Mesothelial cell of epicardium (in vitro differentiated cells): ENCODE measurements at regions not wholly inside any gene's neighbourhood (a gene's known extent, or its start where the extent isn't known, plus 50 kb on each side); places are given as distances from the start of the nearest gene placed in this dataset.

Experiments
- DNase-seq, 2 experiments: peaks; one replicate each; pipeline ENCODE4 v3.0.0; 2021; ENCODE audit warnings: low spot score in 2 of 2; ENCODE audit not compliant: unreplicated experiment in 2 of 2
- H3K27ac Mint-ChIP-seq: 2 replicates; pipeline ENCODE4 v1.8.0; 2021; ENCODE audit warnings: mixed read lengths
- H3K27me3 Mint-ChIP-seq: 2 replicates; pipeline ENCODE4 v1.8.0; 2021; ENCODE audit warnings: low read depth, mixed read lengths
- H3K36me3 Mint-ChIP-seq: 2 replicates; pipeline ENCODE4 v1.8.0; 2021; ENCODE audit warnings: mixed read lengths
- H3K4me1 Mint-ChIP-seq: 2 replicates; pipeline ENCODE4 v1.8.0; 2021; ENCODE audit warnings: mixed read lengths
- H3K4me3 Mint-ChIP-seq: 2 replicates; pipeline ENCODE4 v1.8.0; 2021; ENCODE audit warnings: mild to moderate bottlenecking, moderate library complexity, mixed read lengths
- H3K9me3 Mint-ChIP-seq: 2 replicates; pipeline ENCODE4 v1.8.0; 2021; ENCODE audit warnings: mixed read lengths
- CTCF ChIP-seq: fragments of 200-600 bp; sonication (generic); IDR thresholded peaks from one replicate; pipeline ENCODE4 v1.5.0; 2021; ENCODE audit warnings: antibody characterized with exemption; ENCODE audit not compliant: unreplicated experiment

- DNase-seq = no peak
- H3K27me3 Mint-ChIP-seq = peaks cover 52% of the 10 kb centered on the region
- H3K4me1 Mint-ChIP-seq = no peaks in the 10 kb centered on the region
- peaks cover 8% of the 10 kb centered on the region for H3K9me3 Mint-ChIP-seq
- H3K4me3 Mint-ChIP-seq = no peak overlapping the region
- no peak overlapping the region for H3K27ac Mint-ChIP-seq
- no peak for TF ChIP-seq CTCF
- no peaks in the 10 kb centered on the region for H3K36me3 Mint-ChIP-seq
These were observed 151.8 kb downstream of the ABCA8 start for GRCh38 chr17:68803164-68803929.

- TF ChIP-seq CTCF = no peak
- Mint-ChIP-seq H3K27me3 (peaks cover 40% of the 10 kb centered on the region), H3K9me3 (peaks cover 8% of the 10 kb centered on the region), H3K36me3 (no peaks in the 10 kb centered on the region), H3K4me3 (no peak overlapping the region), H3K27ac (no peak overlapping the region), H3K4me1 (no peaks in the 10 kb centered on the region)
- DNase-seq = no peak
These were observed 153.6 kb downstream of the ABCA8 start for GRCh38 chr17:68801335-68802247.

GRCh38 chr17:68800751-68801150, 154.4 kb downstream of the ABCA8 start:
- DNase-seq = no peak
- Mint-ChIP-seq H3K27me3 (peaks cover 35% of the 10 kb centered on the region), H3K36me3 (no peaks in the 10 kb centered on the region), H3K27ac (no peak overlapping the region), H3K4me1 (no peaks in the 10 kb centered on the region), H3K4me3 (no peak overlapping the region), H3K9me3 (peaks cover 8% of the 10 kb centered on the region)
- TF ChIP-seq CTCF = no peak

GRCh38 chr17:68794636-68795434, 160.4 kb downstream of the ABCA8 start:
- Mint-ChIP-seq H3K36me3 (no peaks in the 10 kb centered on the region), H3K4me1 (peaks cover 5% of the 10 kb centered on the region), H3K27ac (peak overlapping the region; percentile 70), H3K4me3 (no peak overlapping the region), H3K27me3 (peaks cover 16% of the 10 kb centered on the region), H3K9me3 (no peaks in the 10 kb centered on the region)
- TF ChIP-seq CTCF = peak; percentile 41
- DNase-seq = no peak

- no peak for DNase-seq
- Mint-ChIP-seq H3K27ac (no peak overlapping the region), H3K4me3 (no peak overlapping the region), H3K27me3 (peaks cover 19% of the 10 kb centered on the region), H3K4me1 (peaks cover 5% of the 10 kb centered on the region), H3K9me3 (peaks cover 15% of the 10 kb centered on the region), H3K36me3 (no peaks in the 10 kb centered on the region)
- TF ChIP-seq CTCF = no peak
These were observed 162.3 kb downstream of the ABCA8 start for GRCh38 chr17:68792873-68793272.
